ENCODE measurements at regions not wholly inside any gene's neighbourhood (a gene's known extent, or its start where the extent isn't known, plus 50 kb on each side); places are given as distances from the start of the nearest gene placed in this dataset.
A peak's percentile ranks its signal among the peaks of the same experiment; 100 is the strongest.

DNA sequence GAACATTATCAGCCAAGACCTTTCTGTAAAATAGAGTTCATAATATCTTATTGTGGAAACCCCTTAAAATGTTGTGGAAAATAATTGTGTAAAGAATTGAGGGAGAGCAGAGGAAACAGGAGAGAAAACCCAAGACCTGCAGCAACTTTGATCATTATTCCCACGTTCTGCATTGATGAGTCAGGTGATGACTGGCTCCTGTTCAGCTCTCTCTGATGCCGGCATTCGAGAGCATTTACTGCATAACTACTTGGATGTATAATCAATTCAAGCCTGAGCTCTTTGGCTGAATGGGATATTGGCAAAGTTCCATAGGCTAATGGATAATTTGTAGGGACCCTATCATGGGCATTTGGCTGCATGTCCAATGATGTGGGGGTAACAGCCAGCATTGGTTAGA, 176.3 kb upstream of the ARID2 start:
- ATAC-seq, result peak; percentile 50

DNA sequence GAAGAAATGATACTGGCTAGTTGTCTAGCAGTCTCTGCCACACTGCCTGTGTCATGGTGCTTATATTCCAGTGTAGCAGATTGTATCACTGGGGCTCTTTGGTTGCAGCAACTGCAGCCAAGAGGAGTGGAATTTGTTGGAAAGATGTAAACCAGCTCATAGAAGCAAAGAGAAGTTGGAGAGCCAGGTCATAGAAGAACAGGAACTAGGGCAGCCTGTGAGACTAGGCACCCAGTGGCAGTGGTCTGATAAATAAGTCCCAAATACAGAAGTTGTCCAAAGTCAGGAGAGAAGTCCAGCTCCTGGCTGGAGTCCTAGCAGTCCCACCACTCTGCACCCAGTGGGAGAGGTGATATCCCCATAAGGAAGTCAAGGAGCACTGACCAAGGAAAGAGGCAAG, 172.5 kb upstream of the ARID2 start:
- ATAC-seq, result no peak

DNA sequence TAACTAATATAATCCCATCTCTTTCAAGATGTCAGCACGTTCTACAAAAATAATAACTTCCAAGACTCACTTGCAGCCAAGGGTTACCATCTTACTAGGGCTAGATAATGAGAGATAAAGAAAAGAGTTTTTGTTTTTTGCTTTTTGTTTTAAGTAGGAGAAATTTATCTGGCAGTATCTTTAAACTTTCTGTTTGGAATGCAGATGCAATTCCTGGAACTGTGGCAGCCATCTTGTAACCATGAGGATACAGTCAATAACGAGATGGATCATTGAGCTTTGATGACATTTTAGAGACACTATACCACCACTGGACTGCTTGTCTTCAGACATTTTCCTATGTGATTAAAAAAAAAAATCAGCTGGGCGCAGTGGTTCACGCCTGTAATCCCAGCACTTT, 171.2 kb upstream of the ARID2 start:
- ATAC-seq, result no peak

DNA sequence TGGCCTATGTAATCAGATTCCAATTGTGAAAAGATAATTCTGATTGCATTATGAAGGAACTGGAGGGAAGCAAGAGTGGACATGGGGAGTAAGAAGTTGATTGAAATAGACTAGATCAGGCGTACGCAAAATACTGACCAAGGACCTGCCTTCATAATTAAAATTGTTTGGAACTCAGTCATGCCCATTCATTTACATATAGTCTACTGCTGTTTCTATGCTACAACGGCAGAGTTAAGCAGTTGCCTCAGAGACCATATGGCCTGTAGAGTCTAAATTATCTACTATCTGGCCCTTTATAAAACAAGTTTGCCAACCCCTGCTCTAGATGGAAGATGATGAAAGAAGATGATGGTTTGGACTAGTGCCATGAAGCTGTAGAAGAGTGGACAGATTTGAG, 170.0 kb upstream of the ARID2 start:
- ATAC-seq, result no peak

DNA sequence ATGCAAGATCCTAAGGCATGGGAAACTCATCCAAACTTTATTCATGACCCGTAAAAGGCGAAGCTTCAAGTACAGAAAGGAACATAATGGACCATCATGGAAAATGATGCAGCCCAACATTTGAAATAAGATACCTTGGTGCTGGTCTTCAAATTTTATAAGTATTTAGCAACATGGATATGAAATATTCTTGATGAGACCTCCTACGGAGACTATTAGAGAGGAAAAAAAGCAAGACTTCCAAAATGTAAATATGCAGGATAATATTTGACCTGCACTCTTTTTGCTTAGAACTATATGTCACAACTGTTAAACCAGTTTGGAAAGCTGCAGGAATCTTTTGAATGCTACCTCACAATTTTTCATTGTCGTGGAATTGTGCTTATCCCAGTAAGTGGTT, 168.8 kb upstream of the ARID2 start:
- ATAC-seq, result no peak

DNA sequence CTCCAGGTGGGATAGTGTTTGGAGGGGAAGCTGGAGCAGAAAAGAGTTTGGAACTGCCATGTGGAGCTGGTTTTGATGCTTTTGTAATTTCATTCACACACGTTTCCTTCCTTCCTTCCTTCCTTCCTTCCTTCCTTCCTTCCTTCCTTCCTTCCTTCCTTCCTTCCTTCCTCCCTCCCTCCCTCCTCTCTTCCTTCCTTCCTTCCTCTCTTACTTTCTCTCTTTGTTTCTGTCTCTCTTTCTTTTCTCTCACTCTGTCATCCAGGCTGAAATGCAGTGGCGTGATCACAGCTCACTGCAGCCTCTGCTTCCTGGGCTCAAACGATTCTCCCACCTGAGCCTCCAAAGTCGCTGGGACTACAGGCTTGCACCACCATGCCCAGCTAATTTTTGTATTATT, 168.0 kb upstream of the ARID2 start:
- ATAC-seq, result no peak

DNA sequence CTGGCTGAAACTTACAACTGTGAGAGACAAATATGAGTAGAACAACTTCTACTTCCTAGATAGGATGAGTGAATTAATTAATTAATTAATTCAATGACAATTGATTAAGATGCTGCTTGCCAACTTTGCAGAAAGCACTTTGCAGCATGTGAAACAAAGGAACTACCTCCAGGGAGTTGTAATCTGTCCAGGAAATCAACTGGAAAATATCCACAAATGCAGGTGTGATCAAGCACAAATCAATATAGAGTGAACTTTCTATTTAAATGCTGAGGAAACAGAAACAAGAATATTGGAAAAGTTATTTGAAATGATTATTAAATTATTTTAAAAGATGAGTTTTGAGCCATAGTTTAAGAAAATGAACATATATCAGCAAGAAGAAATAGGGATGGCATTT, 163.9 kb upstream of the ARID2 start:
- ATAC-seq, result no peak

DNA sequence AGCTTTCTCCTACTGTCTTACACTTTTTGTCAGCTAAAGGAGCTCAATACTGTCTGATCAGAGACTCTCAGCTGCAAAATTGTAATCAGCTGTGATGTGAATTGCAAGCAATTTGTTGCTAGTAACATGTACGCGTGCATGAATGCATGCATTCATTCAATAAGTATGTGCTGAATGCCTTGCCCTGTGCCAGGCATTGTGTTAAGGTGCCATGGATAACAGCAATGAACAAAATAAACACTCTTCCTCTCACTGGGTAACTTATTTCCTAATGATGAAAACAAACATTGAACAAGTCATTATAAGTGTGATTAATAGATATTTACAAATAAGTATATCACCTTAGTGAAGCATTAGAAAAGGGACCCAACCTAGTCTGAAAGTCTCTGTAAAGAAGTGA, 163.2 kb upstream of the ARID2 start:
- ATAC-seq, result peak; percentile 28

DNA sequence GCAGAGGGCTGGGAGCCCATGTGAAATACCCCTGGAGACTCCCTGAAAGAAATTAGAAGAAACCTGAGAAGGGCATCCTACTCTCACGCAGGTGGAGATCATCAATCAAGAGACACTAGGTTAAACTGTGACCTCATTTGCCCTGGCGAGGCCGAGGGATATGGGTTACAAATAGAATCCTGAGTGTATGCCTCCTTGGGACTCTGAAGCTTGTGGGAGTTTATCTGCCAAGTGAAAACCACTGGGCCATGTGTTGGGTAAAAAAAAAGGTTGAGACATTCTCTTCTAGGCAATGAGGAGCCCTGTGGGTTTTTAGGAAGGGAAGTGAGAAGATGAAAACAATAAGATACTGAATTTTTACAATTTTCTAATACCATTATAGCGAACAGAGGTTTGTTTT, 160.7 kb upstream of the ARID2 start:
- no peak for ATAC-seq

DNA sequence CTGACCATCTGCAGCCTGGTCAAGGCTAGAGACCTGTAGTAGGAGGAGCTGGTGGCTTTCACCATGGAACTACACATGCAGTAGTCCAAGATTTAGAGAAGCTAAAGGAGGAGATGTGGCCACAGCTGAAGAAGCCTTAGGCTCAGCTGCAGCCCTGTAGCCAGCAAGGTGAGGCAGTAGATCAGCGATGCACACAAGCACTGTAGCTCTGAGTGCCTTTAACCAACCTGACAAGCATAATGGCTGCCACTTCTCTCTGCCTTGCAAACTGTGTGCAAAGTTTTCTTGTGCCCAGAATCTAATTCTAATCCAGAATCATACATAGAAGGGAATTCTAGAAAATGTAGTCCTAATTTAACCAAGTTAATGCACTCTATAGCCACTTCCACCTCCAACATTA, 159.0 kb upstream of the ARID2 start:
- no peak for ATAC-seq

DNA sequence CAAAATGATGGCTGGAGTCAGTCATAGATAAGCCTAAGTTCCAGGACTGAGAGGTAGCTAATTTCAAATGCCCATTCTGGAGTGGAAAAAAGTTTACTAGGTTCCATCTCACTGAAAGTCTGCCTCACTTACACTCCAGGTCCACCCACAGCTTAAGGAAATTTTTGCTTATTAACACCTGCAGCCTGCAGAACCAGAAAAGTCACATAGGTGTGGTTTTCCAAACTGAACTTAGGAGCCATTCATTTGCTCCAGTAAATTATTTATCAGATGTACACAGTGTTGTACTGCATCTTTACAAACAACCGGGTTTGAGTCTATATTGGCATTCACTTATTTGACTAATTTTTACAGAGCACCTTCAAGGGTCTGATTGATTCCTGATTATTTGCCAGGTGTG, 157.4 kb upstream of the ARID2 start:
- peak; percentile 85 for ATAC-seq

DNA sequence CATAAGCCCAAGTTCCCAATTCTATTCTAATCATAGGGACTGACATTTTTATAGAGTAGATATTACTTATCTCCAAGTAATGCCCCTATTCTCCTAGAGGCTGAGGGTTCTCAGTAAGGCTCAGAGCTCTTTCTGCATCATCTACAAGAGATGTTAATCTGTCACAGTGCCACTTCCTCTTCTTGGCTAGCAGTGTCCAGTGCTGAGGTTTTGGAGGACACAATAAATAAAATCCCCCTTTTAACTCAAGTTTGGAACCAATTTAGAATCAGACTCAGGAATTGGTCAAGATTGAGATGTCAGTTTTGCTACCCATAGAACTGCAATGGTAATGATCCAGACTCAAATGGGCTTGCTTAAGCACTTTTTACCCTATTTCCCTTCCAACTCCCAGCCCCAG, 154.1 kb upstream of the ARID2 start:
- no peak for ATAC-seq

DNA sequence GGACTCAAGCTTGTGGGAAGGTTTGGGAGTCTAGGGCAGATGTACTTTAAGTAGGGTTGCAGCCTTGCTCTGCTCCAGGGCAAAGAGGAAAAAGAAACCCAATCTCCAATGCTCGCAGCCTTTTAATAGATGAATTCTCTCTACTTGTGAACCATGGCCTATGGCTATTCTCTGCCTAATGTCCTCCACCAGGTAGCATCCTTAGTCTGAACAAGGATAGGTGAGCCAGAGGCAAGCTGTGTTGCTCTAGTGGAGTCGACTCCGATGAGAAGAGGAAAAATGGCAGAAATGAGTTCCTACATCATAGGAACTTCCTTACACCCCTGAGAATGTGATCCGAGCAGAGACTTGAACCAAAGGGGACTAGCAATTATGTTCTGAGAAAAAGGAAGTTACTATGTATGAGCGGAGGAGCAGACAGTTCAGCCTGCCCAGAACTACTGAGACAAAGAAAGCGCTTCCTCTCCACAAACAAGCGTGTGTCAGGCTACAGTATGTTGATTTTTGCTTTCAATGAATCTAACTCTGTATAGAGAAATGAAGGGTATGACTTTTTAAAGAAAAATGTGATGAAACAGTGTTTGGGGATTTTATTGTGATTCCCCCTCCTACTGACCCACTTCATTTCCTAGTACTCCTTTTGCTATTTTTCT, 153.6 kb upstream of the ARID2 start:
- no peak for ATAC-seq

DNA sequence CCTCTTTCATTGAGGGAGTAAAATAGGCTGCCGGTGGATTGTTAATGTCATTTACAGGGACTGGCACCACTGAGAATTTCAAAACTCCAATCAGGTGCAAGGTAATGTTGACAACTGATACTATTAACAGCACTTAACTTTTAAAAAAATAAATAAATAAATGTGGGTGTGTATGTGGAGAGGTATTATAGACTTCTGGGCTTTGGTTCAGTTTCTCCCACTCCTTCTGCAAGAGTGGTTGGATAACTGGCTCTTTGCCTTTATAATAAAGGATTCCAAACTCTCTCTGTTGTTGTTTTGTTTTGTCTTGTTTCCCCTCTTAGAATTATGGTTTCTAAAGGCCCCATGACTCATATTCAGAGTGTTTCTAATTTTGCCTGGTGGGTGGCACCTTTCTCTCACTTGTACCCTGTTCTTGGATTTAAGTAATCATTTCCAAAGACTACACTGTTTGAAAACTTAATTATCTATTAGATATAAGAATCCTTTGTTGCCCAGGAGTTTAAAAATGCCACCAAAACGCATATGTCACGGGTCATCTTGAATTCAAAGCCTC, 151.6 kb upstream of the ARID2 start:
- ATAC-seq, result no peak

DNA sequence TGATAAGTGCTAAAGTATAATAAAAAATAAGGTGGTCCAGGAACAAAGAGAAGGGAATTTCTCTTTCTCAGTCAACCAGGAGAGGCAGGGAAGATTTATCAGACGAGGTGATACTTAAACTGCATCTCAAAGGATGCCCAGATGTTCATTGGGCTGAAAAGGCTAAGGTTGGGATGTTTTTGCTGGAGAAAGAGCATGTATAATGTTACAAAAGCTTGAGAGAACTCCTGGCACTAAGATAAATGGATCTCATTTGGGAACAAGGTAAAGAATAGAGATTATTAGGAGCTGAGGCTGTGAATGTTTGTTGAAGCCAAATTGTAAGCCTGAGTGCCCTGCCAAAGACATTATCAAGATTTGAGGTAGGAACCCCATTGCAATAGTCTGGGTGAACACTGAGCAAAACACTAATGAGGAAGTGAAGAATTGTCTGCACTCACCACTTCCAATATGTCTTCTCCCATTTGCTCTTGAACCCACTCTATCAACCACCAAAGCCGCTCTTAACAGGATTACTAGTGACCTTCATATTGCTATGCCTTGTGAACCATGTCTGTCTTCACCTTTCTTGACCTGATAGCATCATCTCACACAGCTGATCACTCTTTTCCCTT, 149.0 kb upstream of the ARID2 start:
- ATAC-seq, result no peak

DNA sequence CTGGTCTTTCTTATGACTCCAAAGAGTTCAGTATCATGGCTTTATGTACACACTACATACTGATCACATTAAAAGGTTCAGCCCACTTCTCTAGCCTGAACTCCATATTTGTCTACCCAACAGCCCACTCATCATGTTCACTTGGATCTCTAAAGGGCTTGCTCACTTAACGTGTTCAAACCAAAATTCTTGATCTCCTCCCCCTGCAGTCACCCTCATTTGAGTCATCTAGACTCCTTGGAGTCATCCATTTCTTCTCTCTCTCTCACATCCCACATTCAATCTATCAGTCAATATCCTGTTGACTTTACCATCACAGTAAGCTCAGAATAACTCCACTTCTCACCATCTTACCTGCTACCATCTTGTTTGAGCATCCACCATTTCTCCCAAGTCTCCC, 148.4 kb upstream of the ARID2 start:
- ATAC-seq, result no peak

DNA sequence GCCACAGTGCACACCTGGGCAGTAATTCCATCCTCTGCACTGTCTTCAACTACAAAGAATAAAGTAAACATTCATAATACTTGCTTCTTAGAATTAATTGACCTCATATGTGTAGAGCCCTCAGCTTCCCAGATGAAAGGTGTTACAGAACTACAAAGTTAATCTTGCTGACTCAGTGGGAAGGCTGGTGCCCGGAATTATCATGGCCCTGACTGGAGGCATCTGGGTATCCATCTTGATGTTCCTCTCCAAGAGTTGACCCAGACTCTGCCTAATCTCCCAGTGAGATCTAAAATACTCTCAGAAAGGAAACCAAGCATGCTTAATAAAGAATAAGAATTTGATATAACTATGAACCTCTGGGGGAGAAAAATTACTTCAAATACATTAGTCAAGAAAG, 147.0 kb upstream of the ARID2 start:
- no peak for ATAC-seq

DNA sequence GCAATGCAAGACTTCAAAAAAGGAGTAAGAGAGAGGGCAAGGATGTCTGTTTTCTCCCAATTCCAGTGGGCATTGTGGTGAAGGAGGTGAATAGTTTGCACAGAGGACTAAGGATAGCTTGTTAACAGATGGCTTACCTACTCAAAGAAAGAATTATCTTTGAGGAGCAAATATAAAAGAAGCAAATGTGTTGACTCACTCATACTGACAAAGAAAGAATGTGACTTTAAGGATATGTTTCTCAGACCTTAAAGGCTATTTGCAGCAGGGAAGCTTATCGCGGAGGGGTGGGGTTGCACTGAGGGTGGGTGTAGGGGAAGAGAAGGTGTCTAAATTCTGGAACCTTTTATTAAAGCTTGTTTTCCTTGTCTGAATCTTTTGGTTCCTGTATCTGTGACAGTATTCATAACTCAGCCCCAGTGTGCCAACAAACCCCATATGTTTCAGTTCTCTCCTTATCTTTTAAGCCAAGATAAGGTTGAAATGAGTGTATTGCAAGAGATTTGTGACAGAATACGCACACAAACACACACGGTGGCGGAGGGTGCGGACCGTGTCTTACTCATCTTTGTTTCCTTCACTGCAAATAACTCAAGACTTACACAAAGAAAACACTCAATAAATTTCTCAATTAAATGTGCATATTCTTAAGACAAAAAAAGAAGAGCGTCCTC, 146.4 kb upstream of the ARID2 start:
- ATAC-seq, result no peak

DNA sequence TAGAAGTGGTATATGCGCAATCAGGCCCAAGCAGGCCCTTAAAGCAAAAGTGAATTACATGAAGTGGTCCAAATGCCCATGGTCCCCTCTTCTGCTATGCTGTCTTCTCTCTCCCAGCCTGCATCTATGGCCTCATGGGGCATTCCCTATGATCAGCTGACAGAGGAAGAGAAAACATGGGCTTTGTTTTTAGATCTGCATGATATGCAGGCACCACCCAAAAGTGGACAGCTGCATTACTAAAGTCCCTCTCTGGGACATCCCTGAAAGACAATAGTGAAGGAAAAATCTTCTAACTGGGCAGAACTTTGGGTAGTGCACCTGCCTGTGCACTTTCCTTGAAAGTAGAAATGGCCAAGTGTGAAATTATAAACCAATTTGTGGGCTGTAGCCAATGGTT, 145.2 kb upstream of the ARID2 start:
- no peak for ATAC-seq

DNA sequence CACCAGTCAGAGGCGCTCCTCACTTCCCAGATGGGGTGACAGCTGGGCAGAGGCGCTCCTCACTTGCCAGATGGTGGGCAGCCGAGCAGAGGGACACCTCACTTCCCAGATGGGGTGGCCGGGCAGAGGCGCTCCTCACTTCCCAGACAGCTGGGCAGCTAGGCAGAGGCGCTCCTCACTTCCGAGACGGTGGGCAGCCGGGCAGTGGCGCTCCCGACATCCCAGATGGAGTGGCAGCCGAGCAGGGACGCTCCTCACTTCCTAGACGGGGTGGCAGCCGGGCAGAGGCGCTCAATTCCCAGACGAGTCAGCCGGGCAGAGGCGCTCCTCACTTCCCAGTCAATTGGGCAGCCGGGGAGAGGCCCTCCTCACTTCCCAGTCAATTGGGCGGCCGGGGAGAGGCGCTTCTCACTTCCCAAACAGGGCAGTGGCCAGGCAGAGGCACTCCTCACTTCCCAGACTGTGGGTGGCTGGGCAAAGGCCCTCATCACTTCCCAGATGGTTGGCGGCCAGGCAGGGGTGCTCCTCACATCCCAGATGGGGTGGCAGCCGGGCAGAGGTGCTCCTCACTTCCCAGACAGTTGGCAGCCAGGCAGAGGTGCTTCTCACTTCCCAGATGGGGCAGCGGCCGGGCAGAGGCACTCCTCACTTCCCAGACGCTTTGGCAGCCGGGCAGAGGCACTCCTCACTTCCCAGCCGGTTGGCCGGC, 143.8 kb upstream of the ARID2 start:
- no peak for ATAC-seq

DNA sequence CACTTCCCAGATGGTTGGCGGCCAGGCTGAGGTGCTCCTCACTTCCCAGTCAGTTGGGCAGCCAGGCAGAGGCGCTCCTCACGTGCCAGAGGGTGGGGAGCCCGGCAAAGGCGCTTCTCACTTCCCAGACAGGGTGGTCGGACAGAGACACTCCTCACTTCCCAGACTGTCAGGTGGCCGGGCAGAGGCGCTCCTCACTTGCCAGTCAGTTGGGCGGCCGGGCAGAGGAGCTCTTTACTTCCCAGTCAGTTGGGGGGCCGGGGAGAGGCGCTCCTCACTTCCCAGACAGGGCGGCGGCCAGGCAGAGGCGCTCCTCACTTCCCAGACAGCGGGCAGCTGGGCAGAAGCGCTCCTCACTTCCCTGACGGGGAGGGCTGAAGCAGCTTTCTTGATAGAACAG, 143.0 kb upstream of the ARID2 start:
- ATAC-seq, result no peak

DNA sequence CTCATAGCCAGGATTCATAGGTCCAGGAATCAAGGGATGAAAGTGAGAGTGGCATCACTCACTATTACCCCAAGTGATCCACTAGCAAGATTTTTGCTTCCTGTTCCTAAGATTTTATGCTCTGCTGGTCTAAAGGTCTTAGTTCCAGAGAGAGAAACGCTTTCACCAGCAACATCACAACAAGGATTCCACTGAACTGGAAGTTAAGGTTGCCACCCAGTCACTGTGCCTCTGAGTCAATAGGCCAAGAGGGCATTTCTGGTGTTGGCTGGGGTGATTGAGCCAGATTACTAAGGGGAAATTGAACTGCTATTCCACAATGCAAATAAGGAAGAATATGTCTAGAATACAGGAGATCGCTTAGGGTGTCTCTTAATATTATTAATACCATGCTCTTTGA, 142.5 kb upstream of the ARID2 start:
- peak; percentile 68 for ATAC-seq

DNA sequence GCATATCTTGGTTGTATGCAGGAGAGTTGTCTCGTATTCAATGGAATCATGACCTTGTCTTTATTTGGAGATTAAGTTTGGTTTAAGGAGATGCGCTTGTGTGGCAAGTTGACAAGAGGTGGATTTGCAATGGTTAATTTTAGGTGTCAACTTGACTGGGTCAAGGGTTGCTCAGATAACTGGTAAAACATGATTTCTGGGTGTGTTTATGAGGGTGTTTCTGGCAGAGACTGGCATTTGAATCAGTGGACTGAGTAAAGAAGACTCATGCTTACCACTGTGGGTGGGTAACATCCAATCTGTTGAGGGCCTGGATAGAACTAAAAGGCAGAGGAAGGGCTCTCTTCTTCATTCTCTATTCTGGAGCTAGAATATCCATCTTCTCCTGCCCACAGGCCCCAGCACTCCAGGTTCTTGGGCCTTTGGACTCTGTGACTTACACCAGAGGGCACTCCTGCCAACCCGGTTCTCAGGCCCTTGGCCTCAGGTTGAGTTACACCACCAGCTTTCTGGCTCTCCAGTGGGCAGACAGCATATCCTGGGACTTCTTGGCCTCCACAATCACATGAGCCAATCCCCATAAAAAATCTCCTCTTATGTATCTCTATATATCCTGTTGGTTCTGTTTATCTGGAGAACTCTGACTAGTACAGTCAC, 141.5 kb upstream of the ARID2 start:
- peak; percentile 87 for ATAC-seq
